ENCODE measurements at regions not wholly inside any gene's neighbourhood (a gene's known extent, or its start where the extent isn't known, plus 50 kb on each side); places are given as distances from the start of the nearest gene placed in this dataset.

DNA sequence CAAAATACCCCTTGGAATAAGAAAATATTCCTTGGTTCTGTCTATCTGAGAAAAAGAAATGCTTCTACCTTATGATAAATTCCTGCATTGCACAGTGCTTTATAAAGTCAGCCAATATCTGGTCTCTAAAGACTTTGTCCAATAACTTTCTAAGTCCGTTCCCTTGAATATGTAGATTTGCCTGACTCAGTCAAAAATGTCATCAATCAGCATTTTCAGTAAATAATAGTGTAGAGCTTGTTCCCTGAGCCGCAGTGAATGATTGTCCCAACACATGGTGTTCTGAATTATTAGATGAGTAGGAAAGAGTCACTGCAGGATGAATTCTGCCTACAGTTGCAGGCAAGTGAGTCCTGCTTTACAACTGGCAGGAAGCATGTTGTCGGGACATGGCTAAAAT, 316.8 kb upstream of the RBMS1 start:
- no peak for DNase-seq (ENCODE audit: low read depth, low spot score)
- dilution Hi-C loops (cut with MboI; ENCODE audit: extremely low pct_ligation_motif_present, low sequenced_read_pairs), result no loop called here

DNA sequence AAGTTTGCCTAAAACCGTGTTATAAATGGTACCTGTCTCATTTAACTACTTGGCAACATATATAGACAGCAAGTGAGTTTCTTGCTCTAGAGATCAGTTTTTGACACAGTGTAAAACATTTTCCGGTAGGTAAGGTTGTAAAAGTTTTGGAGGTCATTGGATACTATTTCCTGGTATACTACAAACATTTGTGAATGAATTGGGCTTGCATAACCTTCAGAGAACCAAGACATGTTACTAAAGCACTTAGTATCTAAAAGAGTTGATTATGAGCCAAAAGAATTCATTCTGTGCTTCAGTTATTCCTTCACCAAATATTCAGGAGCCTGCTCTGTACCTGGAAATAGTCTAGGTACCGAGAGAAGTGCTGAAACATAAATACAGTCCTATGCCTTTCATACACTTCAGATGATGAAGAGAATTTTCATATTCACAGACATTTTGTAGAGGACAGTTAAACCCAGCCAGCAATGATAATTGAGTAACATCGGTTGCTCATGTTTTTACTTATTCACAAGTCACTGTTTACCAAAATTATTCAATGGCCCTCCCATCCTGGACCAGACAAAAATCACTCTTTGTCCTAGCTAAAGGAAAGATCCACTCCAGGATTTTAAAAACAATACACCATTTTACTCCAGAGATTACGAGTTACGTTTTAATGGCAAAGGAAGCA, 319.4 kb upstream of the RBMS1 start:
- Histone ChIP-seq H3K9ac (ENCODE audit: control insufficient read depth, extremely low read depth, insufficient read depth, low read length) (no peak overlapping the region), H3K27ac (ENCODE audit: control insufficient read depth, insufficient read depth, low read length) (no peak overlapping the region), H3K27me3 (ENCODE audit: control insufficient read depth, extremely low read depth, insufficient read depth, low read length) (no peaks in the 10 kb centered on the region), H3K9me3 (ENCODE audit: control insufficient read depth, low read depth, low read length) (no peaks in the 10 kb centered on the region), H3K4me1 (ENCODE audit: control insufficient read depth, extremely low read depth, insufficient read depth, low read length) (peaks cover 12% of the 10 kb centered on the region), H3K36me3 (ENCODE audit: control insufficient read depth in 2 of 2, extremely low read depth in 1 of 2, insufficient read depth in 2 of 2, low read length in 2 of 2) (no peaks in the 10 kb centered on the region), H3K4me3 (ENCODE audit: control insufficient read depth in 2 of 3, extremely low read depth in 1 of 3, insufficient read depth in 2 of 3, low read depth in 1 of 3, low read length in 3 of 3) (peak overlapping the region in 1 of 3 experiments; percentile 20), H3K79me2 (ENCODE audit: control insufficient read depth, insufficient read depth, low read length) (no peaks in the 10 kb centered on the region), H4K20me1 (ENCODE audit: control insufficient read depth, extremely low read depth, insufficient read depth, low read length) (no peaks in the 10 kb centered on the region), H3K9me1 (ENCODE audit: control insufficient read depth, extremely low read depth, insufficient read depth, low read length) (no peaks in the 10 kb centered on the region), H2AFZ (ENCODE audit: control insufficient read depth, low read length) (peak overlapping the region; percentile 78), H3K4me2 (ENCODE audit: control insufficient read depth, extremely low read depth, insufficient read depth, low read depth, low read length) (peak overlapping the region; percentile 70)
- TF ChIP-seq EZH2 (IDR thresholded peaks at IDR 0.05; ENCODE audit: low read length), result no peak
- no peak for TF ChIP-seq CTCF (optimal IDR thresholded peaks at IDR 0.05 in 1 of 3, IDR thresholded peaks at IDR 0.05 in 1 of 3, conservative IDR thresholded peaks at IDR 0.05 in 1 of 3; ENCODE audit: extremely low read depth in 1 of 3, insufficient read depth in 2 of 3, low read length in 3 of 3)
- FAIRE-seq (peak; percentile 39), DNase-seq (ENCODE audit: low read depth, low spot score) (no peak)
- dilution Hi-C loops (cut with MboI; ENCODE audit: extremely low pct_ligation_motif_present, low sequenced_read_pairs), result no loop called here

More for the DNA sequence above, 316.8 kb upstream of the RBMS1 start:
- TF ChIP-seq EZH2 (IDR thresholded peaks at IDR 0.05; ENCODE audit: low read length), result no peak
- no peak for TF ChIP-seq CTCF (optimal IDR thresholded peaks at IDR 0.05 in 1 of 3, IDR thresholded peaks at IDR 0.05 in 1 of 3, conservative IDR thresholded peaks at IDR 0.05 in 1 of 3; ENCODE audit: extremely low read depth in 1 of 3, insufficient read depth in 2 of 3, low read length in 3 of 3)
- peaks cover 12% of the 10 kb centered on the region for H3K4me1 ChIP-seq (ENCODE audit: control insufficient read depth, extremely low read depth, insufficient read depth, low read length)
- no peak overlapping the region for H3K4me2 ChIP-seq (ENCODE audit: control insufficient read depth, extremely low read depth, insufficient read depth, low read depth, low read length)
- H4K20me1 ChIP-seq (ENCODE audit: control insufficient read depth, extremely low read depth, insufficient read depth, low read length), result no peaks in the 10 kb centered on the region
- no peak for FAIRE-seq
- no peaks in the 10 kb centered on the region for H3K79me2 ChIP-seq (ENCODE audit: control insufficient read depth, insufficient read depth, low read length)
- no peaks in the 10 kb centered on the region for H3K9me3 ChIP-seq (ENCODE audit: control insufficient read depth, low read depth, low read length)
- H3K27ac ChIP-seq (ENCODE audit: control insufficient read depth, insufficient read depth, low read length), result no peak overlapping the region
- no peaks in the 10 kb centered on the region for H3K27me3 ChIP-seq (ENCODE audit: control insufficient read depth, extremely low read depth, insufficient read depth, low read length)
- H2AFZ ChIP-seq (ENCODE audit: control insufficient read depth, low read length), result no peak overlapping the region
- no peak overlapping the region for H3K9ac ChIP-seq (ENCODE audit: control insufficient read depth, extremely low read depth, insufficient read depth, low read length)
- H3K4me3 ChIP-seq (ENCODE audit: control insufficient read depth in 2 of 3, extremely low read depth in 1 of 3, insufficient read depth in 2 of 3, low read depth in 1 of 3, low read length in 3 of 3), result no peak overlapping the region
- H3K9me1 ChIP-seq (ENCODE audit: control insufficient read depth, extremely low read depth, insufficient read depth, low read length), result no peaks in the 10 kb centered on the region
- H3K36me3 ChIP-seq (ENCODE audit: control insufficient read depth in 2 of 2, extremely low read depth in 1 of 2, insufficient read depth in 2 of 2, low read length in 2 of 2), result no peaks in the 10 kb centered on the region

All from keratinocyte (primary cell).